ENCODE measurements at regions not wholly inside any gene's neighbourhood (a gene's known extent, or its start where the extent isn't known, plus 50 kb on each side); places are given as distances from the start of the nearest gene placed in this dataset.

DNA sequence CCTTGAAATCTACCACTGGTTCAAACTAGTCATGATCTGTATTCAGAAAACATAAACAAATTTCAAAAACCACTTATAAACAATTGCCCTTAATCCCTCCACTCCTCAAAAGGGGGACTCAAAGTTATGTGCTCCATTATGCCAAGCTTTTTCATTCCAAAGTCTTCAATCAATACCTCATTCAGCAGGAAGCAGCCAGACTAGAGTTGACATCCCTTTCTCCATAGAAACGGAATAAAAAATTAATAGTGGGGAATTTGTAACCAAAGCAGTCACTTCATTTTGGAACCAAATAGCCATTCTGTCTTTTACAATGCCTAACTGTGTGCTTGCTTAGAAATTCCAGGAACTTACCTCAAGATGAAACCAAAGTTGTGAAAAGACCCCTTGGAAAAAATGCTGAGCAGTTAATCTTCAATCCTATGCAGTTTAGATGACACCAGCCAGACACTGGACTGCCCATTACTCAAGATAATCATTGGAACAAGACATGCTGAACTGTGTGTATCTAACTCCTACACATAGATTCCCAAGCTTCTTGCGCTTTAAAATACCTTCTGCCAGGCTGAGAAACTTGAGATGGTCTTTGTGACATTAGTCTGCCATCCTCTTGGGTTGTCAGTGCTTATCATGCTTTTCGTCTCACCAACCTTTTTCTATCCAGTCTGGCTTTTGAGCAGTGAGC is 406.2 kb downstream of the PLOD2 start:
- H3K9me3 ChIP-seq (replicated peaks in 1 of 2; ENCODE audit: control insufficient read depth in 1 of 2, insufficient read depth in 1 of 2, low read length in 2 of 2) = no peaks in the 10 kb centered on the region
- H3K36me3 Mint-ChIP-seq = no peaks in the 10 kb centered on the region
- no peaks in the 10 kb centered on the region for H4K20me1 ChIP-seq (ENCODE audit: insufficient read depth, low read length)
- no peaks in the 10 kb centered on the region for H3K4me1 Mint-ChIP-seq
- H3K36me3 ChIP-seq (replicated peaks in 1 of 2; ENCODE audit: control insufficient read depth in 1 of 2, insufficient read depth in 2 of 2, low read length in 2 of 2) = no peaks in the 10 kb centered on the region
- H3K4me2 ChIP-seq (replicated peaks; ENCODE audit: extremely low read depth, low read length, poor library complexity, severe bottlenecking) = no peak overlapping the region
- intact Hi-C loops (cut with micrococcal nuclease) = no loop called here
- no peak overlapping the region for H3K4me3 Mint-ChIP-seq
- WGBS (ENCODE audit: insufficient coverage) = 80% methylated on average over 1 of the region's 3 CpGs
- peaks cover 0 to 2% (median 0%) of the 10 kb centered on the region in 3 donors for H3K27me3 Mint-ChIP-seq (ENCODE audit: low read depth in 3 of 3)
- peaks cover 0 to 5% (median under 1%) of the 10 kb centered on the region in 7 donors for H3K9me3 Mint-ChIP-seq
- no peaks in the 10 kb centered on the region for H3K27me3 ChIP-seq (ENCODE audit: control insufficient read depth in 2 of 2, insufficient read depth in 2 of 2, low read length in 2 of 2)
- DNase-seq = no peak
- TF ChIP-seq, protein P1, sequence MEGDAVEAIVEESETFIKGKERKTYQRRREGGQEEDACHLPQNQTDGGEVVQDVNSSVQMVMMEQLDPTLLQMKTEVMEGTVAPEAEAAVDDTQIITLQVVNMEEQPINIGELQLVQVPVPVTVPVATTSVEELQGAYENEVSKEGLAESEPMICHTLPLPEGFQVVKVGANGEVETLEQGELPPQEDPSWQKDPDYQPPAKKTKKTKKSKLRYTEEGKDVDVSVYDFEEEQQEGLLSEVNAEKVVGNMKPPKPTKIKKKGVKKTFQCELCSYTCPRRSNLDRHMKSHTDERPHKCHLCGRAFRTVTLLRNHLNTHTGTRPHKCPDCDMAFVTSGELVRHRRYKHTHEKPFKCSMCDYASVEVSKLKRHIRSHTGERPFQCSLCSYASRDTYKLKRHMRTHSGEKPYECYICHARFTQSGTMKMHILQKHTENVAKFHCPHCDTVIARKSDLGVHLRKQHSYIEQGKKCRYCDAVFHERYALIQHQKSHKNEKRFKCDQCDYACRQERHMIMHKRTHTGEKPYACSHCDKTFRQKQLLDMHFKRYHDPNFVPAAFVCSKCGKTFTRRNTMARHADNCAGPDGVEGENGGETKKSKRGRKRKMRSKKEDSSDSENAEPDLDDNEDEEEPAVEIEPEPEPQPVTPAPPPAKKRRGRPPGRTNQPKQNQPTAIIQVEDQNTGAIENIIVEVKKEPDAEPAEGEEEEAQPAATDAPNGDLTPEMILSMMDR (IDR thresholded peaks at IDR 0.05) = no peak
- H3K4me3 ChIP-seq (replicated peaks in 1 of 3; ENCODE audit: low read depth in 2 of 3, low read length in 3 of 3) = no peak overlapping the region
- no peak overlapping the region for H3K27ac Mint-ChIP-seq
- no peak overlapping the region for H3K9ac ChIP-seq (ENCODE audit: insufficient read depth, low read length, poor library complexity, severe bottlenecking)
- H3K27ac ChIP-seq (ENCODE audit: low read depth in 1 of 2, low read length in 2 of 2) = no peak overlapping the region
- H3K79me2 ChIP-seq (ENCODE audit: insufficient read depth, low read length) = no peaks in the 10 kb centered on the region
- no peaks in the 10 kb centered on the region for H3K4me1 ChIP-seq (ENCODE audit: control insufficient read depth in 1 of 2, insufficient read depth in 2 of 2, low read length in 2 of 2)
- no peak overlapping the region for H2AFZ ChIP-seq (ENCODE audit: insufficient read depth, low read depth, low read length, poor library complexity, severe bottlenecking)

DNA sequence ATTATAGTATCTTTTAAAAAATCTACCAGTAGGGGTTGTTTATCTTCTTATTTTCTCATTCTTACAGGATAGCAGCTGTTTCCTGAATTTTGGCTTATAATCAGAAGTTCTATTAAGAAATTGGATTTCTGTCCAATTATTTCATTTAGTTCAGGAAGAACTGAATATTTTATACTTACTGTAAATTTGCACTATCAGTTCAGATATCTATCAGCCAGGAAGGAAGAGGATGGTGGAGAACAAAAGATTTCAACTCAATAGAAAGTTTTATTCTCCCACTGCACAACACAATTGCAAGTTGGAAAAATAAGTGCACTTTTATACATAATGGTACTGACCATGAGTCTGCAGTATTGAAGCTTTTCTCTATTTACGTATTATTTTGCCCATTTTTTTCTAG is 400.9 kb downstream of the PLOD2 start:
- WGBS (ENCODE audit: insufficient coverage) = no CpG with 5 or more reads among the region's 1 CpG
- no peaks in the 10 kb centered on the region for H3K27me3 ChIP-seq (ENCODE audit: control insufficient read depth in 2 of 2, insufficient read depth in 2 of 2, low read length in 2 of 2)
- no peak overlapping the region for H2AFZ ChIP-seq (ENCODE audit: insufficient read depth, low read depth, low read length, poor library complexity, severe bottlenecking)

More for the DNA sequence above, 400.9 kb downstream of the PLOD2 start:
- no peak overlapping the region for H3K4me2 ChIP-seq (replicated peaks; ENCODE audit: extremely low read depth, low read length, poor library complexity, severe bottlenecking)
- no peaks in the 10 kb centered on the region for H3K4me1 ChIP-seq (ENCODE audit: control insufficient read depth in 1 of 2, insufficient read depth in 2 of 2, low read length in 2 of 2)
- Mint-ChIP-seq H3K27ac (no peak overlapping the region), H3K36me3 (no peaks in the 10 kb centered on the region), H3K27me3 (ENCODE audit: low read depth in 3 of 3) (peaks cover 0 to 4% (median 1%) of the 10 kb centered on the region in 3 donors), H3K4me1 (no peaks in the 10 kb centered on the region), H3K4me3 (no peak overlapping the region), H3K9me3 (no peaks in the 10 kb centered on the region)
- no peak overlapping the region for H3K4me3 ChIP-seq (replicated peaks in 1 of 3; ENCODE audit: low read depth in 2 of 3, low read length in 3 of 3)
- H3K36me3 ChIP-seq (replicated peaks in 1 of 2; ENCODE audit: control insufficient read depth in 1 of 2, insufficient read depth in 2 of 2, low read length in 2 of 2) = no peaks in the 10 kb centered on the region
- H4K20me1 ChIP-seq (ENCODE audit: insufficient read depth, low read length) = no peaks in the 10 kb centered on the region
- H3K79me2 ChIP-seq (ENCODE audit: insufficient read depth, low read length) = no peaks in the 10 kb centered on the region
- H3K27ac ChIP-seq (ENCODE audit: low read depth in 1 of 2, low read length in 2 of 2) = no peak overlapping the region
- TF ChIP-seq, protein P1 (IDR thresholded peaks at IDR 0.05) = no peak
- H3K9ac ChIP-seq (ENCODE audit: insufficient read depth, low read length, poor library complexity, severe bottlenecking) = no peak overlapping the region
- no peaks in the 10 kb centered on the region for H3K9me3 ChIP-seq (replicated peaks in 1 of 2; ENCODE audit: control insufficient read depth in 1 of 2, insufficient read depth in 1 of 2, low read length in 2 of 2)
- intact Hi-C loops (cut with micrococcal nuclease) = no loop called here
- no peak for DNase-seq

Data from CD14-positive monocyte (primary cell).